ENCODE measurements at regions not wholly inside any gene's neighbourhood (a gene's known extent, or its start where the extent isn't known, plus 50 kb on each side); places are given as distances from the start of the nearest gene placed in this dataset.

DNA sequence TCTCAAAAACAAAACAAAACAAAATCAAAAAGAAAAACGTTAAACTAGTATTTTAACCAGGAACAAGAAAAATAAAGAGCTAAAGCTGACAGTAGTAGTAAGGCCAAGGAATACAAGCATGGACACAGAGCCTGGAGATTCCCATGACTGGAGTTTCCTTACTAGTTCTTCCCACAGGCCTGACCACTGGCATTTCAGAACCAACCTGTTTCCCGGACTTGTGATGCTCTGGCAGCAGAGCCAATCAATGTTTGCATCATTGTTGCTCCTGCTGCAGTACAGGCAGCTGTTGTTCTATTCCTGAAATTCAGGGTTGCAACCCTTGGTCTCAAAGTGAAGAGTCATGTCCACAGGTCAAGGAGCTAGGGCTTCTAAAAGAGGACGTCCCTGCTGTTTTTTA lies 111.3 kb upstream of the WARS2 start:
- TF ChIP-seq, protein P1, sequence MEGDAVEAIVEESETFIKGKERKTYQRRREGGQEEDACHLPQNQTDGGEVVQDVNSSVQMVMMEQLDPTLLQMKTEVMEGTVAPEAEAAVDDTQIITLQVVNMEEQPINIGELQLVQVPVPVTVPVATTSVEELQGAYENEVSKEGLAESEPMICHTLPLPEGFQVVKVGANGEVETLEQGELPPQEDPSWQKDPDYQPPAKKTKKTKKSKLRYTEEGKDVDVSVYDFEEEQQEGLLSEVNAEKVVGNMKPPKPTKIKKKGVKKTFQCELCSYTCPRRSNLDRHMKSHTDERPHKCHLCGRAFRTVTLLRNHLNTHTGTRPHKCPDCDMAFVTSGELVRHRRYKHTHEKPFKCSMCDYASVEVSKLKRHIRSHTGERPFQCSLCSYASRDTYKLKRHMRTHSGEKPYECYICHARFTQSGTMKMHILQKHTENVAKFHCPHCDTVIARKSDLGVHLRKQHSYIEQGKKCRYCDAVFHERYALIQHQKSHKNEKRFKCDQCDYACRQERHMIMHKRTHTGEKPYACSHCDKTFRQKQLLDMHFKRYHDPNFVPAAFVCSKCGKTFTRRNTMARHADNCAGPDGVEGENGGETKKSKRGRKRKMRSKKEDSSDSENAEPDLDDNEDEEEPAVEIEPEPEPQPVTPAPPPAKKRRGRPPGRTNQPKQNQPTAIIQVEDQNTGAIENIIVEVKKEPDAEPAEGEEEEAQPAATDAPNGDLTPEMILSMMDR (optimal IDR thresholded peaks at IDR 0.05 in 1 of 3, IDR thresholded peaks at IDR 0.05 in 1 of 3, conservative IDR thresholded peaks at IDR 0.05 in 1 of 3; ENCODE audit: extremely low read depth in 1 of 3, insufficient read depth in 2 of 3, low read length in 3 of 3) = no peak
- no peak for TF ChIP-seq EZH2 (IDR thresholded peaks at IDR 0.05; ENCODE audit: low read length)
